ENCODE measurements at regions not wholly inside any gene's neighbourhood (a gene's known extent, or its start where the extent isn't known, plus 50 kb on each side); places are given as distances from the start of the nearest gene placed in this dataset.

DNA sequence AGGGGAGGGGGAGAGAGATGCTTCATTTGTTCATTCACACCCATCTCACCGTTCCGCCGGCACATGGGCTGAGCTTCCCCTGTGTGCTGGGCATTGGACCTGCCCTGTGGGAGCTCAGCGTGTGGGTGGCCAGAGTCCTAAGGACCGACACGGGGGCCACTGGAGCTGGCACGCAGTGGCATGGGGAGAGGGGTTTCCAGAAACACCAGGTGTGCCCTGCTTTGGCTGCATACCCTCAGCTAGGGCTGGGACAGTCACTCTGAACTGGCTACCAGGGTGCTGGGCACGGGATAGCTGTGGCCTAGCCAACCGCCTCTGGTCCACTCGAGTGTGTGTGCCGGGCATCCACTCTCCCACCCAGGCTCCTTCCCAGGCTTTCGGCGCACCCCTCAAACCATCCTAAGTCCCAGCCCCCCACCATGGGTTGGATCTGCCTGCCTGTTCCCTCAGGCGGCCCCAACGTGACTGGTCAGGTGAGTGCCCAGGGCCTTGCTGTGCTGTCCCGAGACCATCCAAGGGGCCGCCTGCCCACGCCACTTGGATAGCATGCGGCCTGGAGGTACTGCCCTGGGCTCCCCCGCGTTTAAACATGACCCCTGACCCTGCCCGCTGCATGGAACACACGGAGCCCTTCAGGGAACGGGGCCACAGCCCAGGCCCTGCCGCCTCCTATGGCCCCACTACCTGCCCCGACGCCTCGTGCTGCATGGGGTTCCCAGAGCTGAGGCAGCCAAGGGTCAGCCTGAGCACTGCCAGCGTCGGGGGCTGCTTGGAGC is 51.6 kb upstream of the LINC01488 start:
- no peak for TF ChIP-seq POLR2A (IDR thresholded peaks at IDR 0.05)
- TF ChIP-seq, protein P1, sequence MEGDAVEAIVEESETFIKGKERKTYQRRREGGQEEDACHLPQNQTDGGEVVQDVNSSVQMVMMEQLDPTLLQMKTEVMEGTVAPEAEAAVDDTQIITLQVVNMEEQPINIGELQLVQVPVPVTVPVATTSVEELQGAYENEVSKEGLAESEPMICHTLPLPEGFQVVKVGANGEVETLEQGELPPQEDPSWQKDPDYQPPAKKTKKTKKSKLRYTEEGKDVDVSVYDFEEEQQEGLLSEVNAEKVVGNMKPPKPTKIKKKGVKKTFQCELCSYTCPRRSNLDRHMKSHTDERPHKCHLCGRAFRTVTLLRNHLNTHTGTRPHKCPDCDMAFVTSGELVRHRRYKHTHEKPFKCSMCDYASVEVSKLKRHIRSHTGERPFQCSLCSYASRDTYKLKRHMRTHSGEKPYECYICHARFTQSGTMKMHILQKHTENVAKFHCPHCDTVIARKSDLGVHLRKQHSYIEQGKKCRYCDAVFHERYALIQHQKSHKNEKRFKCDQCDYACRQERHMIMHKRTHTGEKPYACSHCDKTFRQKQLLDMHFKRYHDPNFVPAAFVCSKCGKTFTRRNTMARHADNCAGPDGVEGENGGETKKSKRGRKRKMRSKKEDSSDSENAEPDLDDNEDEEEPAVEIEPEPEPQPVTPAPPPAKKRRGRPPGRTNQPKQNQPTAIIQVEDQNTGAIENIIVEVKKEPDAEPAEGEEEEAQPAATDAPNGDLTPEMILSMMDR (IDR thresholded peaks at IDR 0.05) = no peak
- no peak for TF ChIP-seq EP300 (IDR thresholded peaks at IDR 0.05)
- TF ChIP-seq POLR2AphosphoS5 (IDR thresholded peaks at IDR 0.05) = no peak

Data from sigmoid colon (tissue), 4 donors.